ENCODE measurements at regions not wholly inside any gene's neighbourhood (a gene's known extent, or its start where the extent isn't known, plus 50 kb on each side); places are given as distances from the start of the nearest gene placed in this dataset.

DNA sequence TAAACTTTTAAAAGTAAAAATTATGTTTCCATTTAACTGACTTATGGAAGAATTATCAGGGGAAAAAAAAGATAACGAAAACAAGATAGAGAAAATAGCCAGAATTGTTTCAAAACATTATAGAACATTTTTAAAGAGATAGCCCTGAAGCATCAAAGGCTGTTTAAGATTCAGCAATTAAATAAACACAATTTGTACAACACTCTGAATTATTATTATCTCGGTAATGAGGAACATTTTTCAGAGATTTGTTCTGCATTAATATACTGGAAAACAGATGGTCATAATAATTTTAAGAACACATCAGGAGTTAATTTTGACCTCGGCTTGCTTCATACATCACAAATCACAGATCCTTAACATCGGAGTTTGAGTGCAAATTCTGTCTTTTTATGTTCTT lies 643.8 kb downstream of the SORCS1 start:
- no peak overlapping the region for H2AFZ ChIP-seq (ENCODE audit: low read length, unreplicated experiment)
- H3K27me3 ChIP-seq (ENCODE audit: insufficient read depth, low read length): no peaks in the 10 kb centered on the region
- H3K27ac ChIP-seq (ENCODE audit: low read depth, low read length): no peak overlapping the region
- H3K79me2 ChIP-seq (ENCODE audit: control insufficient read depth, insufficient read depth, low read length, unreplicated experiment): no peaks in the 10 kb centered on the region
- H3K4me3 ChIP-seq (ENCODE audit: low read depth, low read length): no peak overlapping the region
- H3K36me3 ChIP-seq (ENCODE audit: insufficient read depth, low read length): no peaks in the 10 kb centered on the region
- H3K4me1 ChIP-seq (ENCODE audit: control insufficient read depth, insufficient read depth, low read length, unreplicated experiment): no peaks in the 10 kb centered on the region

DNA sequence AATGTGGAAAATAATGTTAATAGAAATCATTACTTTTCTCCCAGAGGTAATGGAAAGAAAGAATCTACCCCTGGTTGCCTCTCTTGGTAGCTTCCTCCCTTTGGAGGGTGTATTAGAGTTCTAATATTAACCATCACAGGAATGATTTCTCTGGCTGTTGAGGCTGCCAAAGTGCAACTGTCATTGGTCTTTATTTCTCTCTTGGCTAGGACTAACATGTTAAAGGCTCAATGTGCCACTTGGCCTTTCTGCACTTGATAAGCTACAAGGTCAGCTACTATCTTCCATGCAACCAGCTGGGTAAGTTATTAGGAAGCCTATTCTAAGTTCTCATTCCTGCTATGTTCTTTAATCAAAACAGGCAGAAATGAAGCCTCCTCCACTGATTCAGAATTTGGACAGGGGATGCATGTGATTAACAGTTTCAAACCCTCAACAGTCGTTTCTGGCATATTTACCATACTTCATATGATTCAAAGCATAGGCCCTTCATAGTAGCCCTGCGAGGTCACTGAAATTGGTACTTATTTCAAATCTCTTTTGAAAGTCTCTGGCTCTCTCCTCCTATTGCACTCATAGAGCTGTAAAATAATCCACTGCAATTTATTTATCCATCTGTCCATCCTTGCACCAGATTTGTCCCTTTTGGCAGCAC lies 645.0 kb downstream of the SORCS1 start:
- Histone ChIP-seq H3K79me2 (ENCODE audit: control insufficient read depth, insufficient read depth, low read length, unreplicated experiment) (no peaks in the 10 kb centered on the region), H3K27me3 (ENCODE audit: insufficient read depth, low read length) (no peaks in the 10 kb centered on the region), H2AFZ (ENCODE audit: low read length, unreplicated experiment) (no peak overlapping the region), H3K36me3 (ENCODE audit: insufficient read depth, low read length) (no peaks in the 10 kb centered on the region), H3K4me3 (ENCODE audit: low read depth, low read length) (no peak overlapping the region), H3K4me1 (ENCODE audit: control insufficient read depth, insufficient read depth, low read length, unreplicated experiment) (no peaks in the 10 kb centered on the region), H3K27ac (ENCODE audit: low read depth, low read length) (no peak overlapping the region)

DNA sequence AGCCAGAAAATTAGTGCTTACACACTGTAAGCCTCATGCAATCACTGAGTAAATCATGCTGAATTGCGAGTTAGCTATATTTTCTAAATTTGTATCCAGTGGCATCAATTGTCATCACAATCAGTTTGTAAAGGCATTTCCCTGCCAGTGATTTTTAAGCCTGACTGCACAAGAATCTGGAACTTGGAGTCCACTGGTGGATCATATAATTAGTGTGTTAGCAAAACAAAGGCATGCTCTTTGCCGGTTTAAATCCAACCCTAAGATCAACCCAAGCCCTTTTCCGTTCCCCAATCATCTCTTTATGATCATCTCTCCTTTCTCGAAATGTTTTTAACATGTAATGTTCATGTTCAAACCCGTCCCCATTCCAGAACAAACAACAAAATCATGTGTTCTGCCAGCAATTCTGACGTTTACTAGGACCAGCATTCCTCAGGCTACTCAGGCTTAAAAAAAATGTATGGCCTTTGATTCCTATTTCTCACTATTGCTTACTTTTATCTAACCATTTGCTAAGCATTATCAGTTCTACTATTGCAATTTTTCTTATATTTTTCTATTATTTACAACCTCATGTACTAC lies 649.2 kb downstream of the SORCS1 start:
- no peaks in the 10 kb centered on the region for H3K79me2 ChIP-seq (ENCODE audit: control insufficient read depth, insufficient read depth, low read length, unreplicated experiment)
- no peak overlapping the region for H3K4me3 ChIP-seq (ENCODE audit: low read depth, low read length)
- H3K36me3 ChIP-seq (ENCODE audit: insufficient read depth, low read length): no peaks in the 10 kb centered on the region
- peaks cover 6% of the 10 kb centered on the region for H3K4me1 ChIP-seq (ENCODE audit: control insufficient read depth, insufficient read depth, low read length, unreplicated experiment)
- H3K27ac ChIP-seq (ENCODE audit: low read depth, low read length): no peak overlapping the region
- no peaks in the 10 kb centered on the region for H3K27me3 ChIP-seq (ENCODE audit: insufficient read depth, low read length)
- no peak overlapping the region for H2AFZ ChIP-seq (ENCODE audit: low read length, unreplicated experiment)

- Histone ChIP-seq H3K4me3 (ENCODE audit: low read depth, low read length) (no peak overlapping the region), H3K79me2 (ENCODE audit: control insufficient read depth, insufficient read depth, low read length, unreplicated experiment) (no peaks in the 10 kb centered on the region), H3K27ac (ENCODE audit: low read depth, low read length) (no peak overlapping the region)
These were observed 651.1 kb downstream of the SORCS1 start for GRCh38 chr10:106513352-106513771.

GRCh38 chr10:106511917-106512316 lies 652.6 kb downstream of the SORCS1 start:
- Histone ChIP-seq H3K4me1 (ENCODE audit: control insufficient read depth, insufficient read depth, low read length, unreplicated experiment) (peaks cover 21% of the 10 kb centered on the region), H3K36me3 (ENCODE audit: insufficient read depth, low read length) (no peaks in the 10 kb centered on the region), H3K4me3 (ENCODE audit: low read depth, low read length) (no peak overlapping the region), H3K27me3 (ENCODE audit: insufficient read depth, low read length) (no peaks in the 10 kb centered on the region), H3K27ac (ENCODE audit: low read depth, low read length) (no peak overlapping the region), H3K79me2 (ENCODE audit: control insufficient read depth, insufficient read depth, low read length, unreplicated experiment) (no peaks in the 10 kb centered on the region), H2AFZ (ENCODE audit: low read length, unreplicated experiment) (no peak overlapping the region)

More at GRCh38 chr10:106513352-106513771, 651.1 kb downstream of the SORCS1 start:
- Histone ChIP-seq H3K36me3 (ENCODE audit: insufficient read depth, low read length) (no peaks in the 10 kb centered on the region), H3K27me3 (ENCODE audit: insufficient read depth, low read length) (no peaks in the 10 kb centered on the region), H2AFZ (ENCODE audit: low read length, unreplicated experiment) (no peak overlapping the region), H3K4me1 (ENCODE audit: control insufficient read depth, insufficient read depth, low read length, unreplicated experiment) (peaks cover 11% of the 10 kb centered on the region)

DNA sequence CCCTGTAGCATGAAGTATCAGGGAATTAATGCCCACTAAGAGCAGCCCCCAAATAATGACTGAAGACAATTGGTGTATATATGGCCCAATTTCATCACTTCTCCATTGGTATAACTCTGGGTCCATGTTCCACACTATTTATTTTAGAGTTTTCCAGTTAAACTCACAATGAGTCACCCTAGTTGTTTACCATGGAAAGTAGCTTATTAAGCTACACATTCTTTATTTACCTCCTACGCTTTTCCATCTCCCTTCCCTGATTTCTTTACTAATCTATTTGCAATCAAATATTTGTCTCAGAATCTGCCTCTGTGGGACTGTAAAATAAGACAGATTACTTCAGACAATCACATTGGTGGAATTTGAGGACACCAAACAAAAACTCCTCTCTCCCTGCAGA lies 655.6 kb downstream of the SORCS1 start:
- no peaks in the 10 kb centered on the region for H3K36me3 ChIP-seq (ENCODE audit: insufficient read depth, low read length)
- H3K27ac ChIP-seq (ENCODE audit: low read depth, low read length): no peak overlapping the region
- no peaks in the 10 kb centered on the region for H3K27me3 ChIP-seq (ENCODE audit: insufficient read depth, low read length)
- peaks cover 38% of the 10 kb centered on the region for H3K4me1 ChIP-seq (ENCODE audit: control insufficient read depth, insufficient read depth, low read length, unreplicated experiment)
- H3K4me3 ChIP-seq (ENCODE audit: low read depth, low read length): no peak overlapping the region
- no peak overlapping the region for H2AFZ ChIP-seq (ENCODE audit: low read length, unreplicated experiment)
- no peaks in the 10 kb centered on the region for H3K79me2 ChIP-seq (ENCODE audit: control insufficient read depth, insufficient read depth, low read length, unreplicated experiment)

DNA sequence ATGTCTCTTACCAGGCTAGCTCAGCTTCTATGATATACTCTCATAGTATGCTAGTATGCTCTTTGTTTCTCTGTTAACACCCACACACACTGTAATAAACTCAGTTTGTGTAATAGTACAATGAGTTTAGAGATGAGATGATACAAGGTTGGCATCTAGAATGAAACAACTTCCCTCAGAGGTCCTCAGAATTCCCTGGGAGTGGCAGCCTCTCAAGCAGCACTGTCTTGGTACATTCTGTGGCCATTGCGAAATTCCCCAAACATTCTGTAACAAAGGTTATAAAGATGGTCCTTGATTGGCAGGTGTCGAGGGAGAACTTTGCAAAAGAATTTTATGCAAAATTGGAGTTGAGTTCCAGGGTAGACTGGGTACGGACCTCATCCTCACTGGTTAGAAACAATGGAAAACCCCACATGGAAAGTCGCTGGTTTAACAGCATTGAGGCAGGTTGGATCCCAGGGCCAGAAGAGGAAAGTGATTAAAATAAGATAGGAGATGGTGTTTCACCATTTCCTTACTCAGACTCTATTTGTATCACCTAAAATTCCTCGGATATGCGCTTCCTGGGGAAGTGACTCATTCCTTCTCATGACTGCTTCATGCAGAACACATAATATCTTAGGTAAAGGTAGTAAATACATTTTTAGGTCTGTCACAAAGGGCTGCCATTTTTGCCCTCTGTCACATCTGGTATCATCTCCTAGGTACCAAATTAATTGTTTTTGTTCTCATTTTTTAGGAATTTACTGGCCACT lies 657.8 kb downstream of the SORCS1 start:
- Histone ChIP-seq H3K4me3 (ENCODE audit: low read depth, low read length) (no peak overlapping the region; the same call in 1 of the 2 replicates), H2AFZ (ENCODE audit: low read length, unreplicated experiment) (peak overlapping the region; percentile 18), H3K27ac (ENCODE audit: low read depth, low read length) (peak overlapping the region; percentile 60), H3K36me3 (ENCODE audit: insufficient read depth, low read length) (no peaks in the 10 kb centered on the region), H3K27me3 (ENCODE audit: insufficient read depth, low read length) (no peaks in the 10 kb centered on the region), H3K4me1 (ENCODE audit: control insufficient read depth, insufficient read depth, low read length, unreplicated experiment) (peaks cover 32% of the 10 kb centered on the region), H3K79me2 (ENCODE audit: control insufficient read depth, insufficient read depth, low read length, unreplicated experiment) (no peaks in the 10 kb centered on the region)

- Histone ChIP-seq H3K4me3 (ENCODE audit: low read depth, low read length) (no peak overlapping the region), H3K4me1 (ENCODE audit: control insufficient read depth, insufficient read depth, low read length, unreplicated experiment) (peaks cover 44% of the 10 kb centered on the region), H2AFZ (ENCODE audit: low read length, unreplicated experiment) (peak overlapping the region; percentile 31), H3K27me3 (ENCODE audit: insufficient read depth, low read length) (no peaks in the 10 kb centered on the region), H3K27ac (ENCODE audit: low read depth, low read length) (no peak overlapping the region), H3K36me3 (ENCODE audit: insufficient read depth, low read length) (no peaks in the 10 kb centered on the region), H3K79me2 (ENCODE audit: control insufficient read depth, insufficient read depth, low read length, unreplicated experiment) (no peaks in the 10 kb centered on the region)
These were observed 660.0 kb downstream of the SORCS1 start for GRCh38 chr10:106504536-106504935.

DNA sequence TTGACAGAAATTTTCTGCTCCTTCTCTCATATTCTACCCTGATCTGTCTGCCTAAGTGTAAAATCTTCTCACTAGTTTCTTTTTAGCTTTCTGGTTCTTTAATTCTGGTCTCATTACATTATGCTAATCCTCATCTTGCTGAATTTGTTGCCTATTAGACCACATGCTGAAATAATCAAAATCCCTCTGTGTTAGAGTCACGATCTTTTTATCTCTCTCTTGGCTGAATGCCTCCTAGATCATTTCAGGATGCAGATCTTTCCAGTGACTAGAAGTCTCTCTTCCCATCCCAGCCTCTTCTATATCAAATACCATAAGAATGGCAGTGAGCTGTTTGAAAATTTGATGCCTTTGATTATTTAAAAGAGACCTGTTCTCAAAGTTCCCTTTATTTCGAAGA lies 661.9 kb downstream of the SORCS1 start:
- no peaks in the 10 kb centered on the region for H3K36me3 ChIP-seq (ENCODE audit: insufficient read depth, low read length)
- H2AFZ ChIP-seq (ENCODE audit: low read length, unreplicated experiment): peak overlapping the region; percentile 15
- H3K4me1 ChIP-seq (ENCODE audit: control insufficient read depth, insufficient read depth, low read length, unreplicated experiment): peaks cover 36% of the 10 kb centered on the region
- no peak overlapping the region for H3K27ac ChIP-seq (ENCODE audit: low read depth, low read length)
- no peaks in the 10 kb centered on the region for H3K27me3 ChIP-seq (ENCODE audit: insufficient read depth, low read length)
- H3K79me2 ChIP-seq (ENCODE audit: control insufficient read depth, insufficient read depth, low read length, unreplicated experiment): no peaks in the 10 kb centered on the region
- H3K4me3 ChIP-seq (ENCODE audit: low read depth, low read length): no peak overlapping the region

GRCh38 chr10:106500925-106501525 lies 663.5 kb downstream of the SORCS1 start:
- Histone ChIP-seq H3K79me2 (ENCODE audit: control insufficient read depth, insufficient read depth, low read length, unreplicated experiment) (no peaks in the 10 kb centered on the region), H3K4me1 (ENCODE audit: control insufficient read depth, insufficient read depth, low read length, unreplicated experiment) (peaks cover 20% of the 10 kb centered on the region), H2AFZ (ENCODE audit: low read length, unreplicated experiment) (no peak overlapping the region), H3K4me3 (ENCODE audit: low read depth, low read length) (no peak overlapping the region), H3K27ac (ENCODE audit: low read depth, low read length) (no peak overlapping the region), H3K27me3 (ENCODE audit: insufficient read depth, low read length) (no peaks in the 10 kb centered on the region), H3K36me3 (ENCODE audit: insufficient read depth, low read length) (no peaks in the 10 kb centered on the region)

All from ACC112 (cell line).